IPS-15b (cell line): ENCODE measurements at regions not wholly inside any gene's neighbourhood (a gene's known extent, or its start where the extent isn't known, plus 50 kb on each side); places are given as distances from the start of the nearest gene placed in this dataset.

Source experiments
- H3K27me3 ChIP-seq: one replicate; pipeline ENCODE4 v1.6.1; 2013; ENCODE audit warnings: low read length; ENCODE audit not compliant: control insufficient read depth, insufficient read depth
- H3K36me3 ChIP-seq: one replicate; pipeline ENCODE4 v1.6.1; 2013; ENCODE audit warnings: low read length; ENCODE audit not compliant: control insufficient read depth, insufficient read depth
- H3K4me1 ChIP-seq: one replicate; pipeline ENCODE4 v1.6.1; 2013; ENCODE audit warnings: mild to moderate bottlenecking, low read length; ENCODE audit not compliant: control insufficient read depth, insufficient read depth
- H3K4me3 ChIP-seq: one replicate; pipeline ENCODE4 v1.5.1; 2013; ENCODE audit warnings: low read depth, low read length
- H3K9ac ChIP-seq: one replicate; pipeline ENCODE4 v1.6.1; 2013; ENCODE audit warnings: low read depth, mild to moderate bottlenecking, low read length
- H3K9me3 ChIP-seq: one replicate; pipeline ENCODE4 v1.6.1; 2013; ENCODE audit warnings: mild to moderate bottlenecking, low read length; ENCODE audit not compliant: control insufficient read depth, insufficient read depth

- Histone ChIP-seq H3K4me1 (no peaks in the 10 kb centered on the region), H3K9me3 (no peaks in the 10 kb centered on the region), H3K4me3 (no peak overlapping the region), H3K9ac (no peak overlapping the region), H3K36me3 (no peaks in the 10 kb centered on the region), H3K27me3 (no peaks in the 10 kb centered on the region)
These were observed 93.5 kb upstream of the ARHGAP20 start for GRCh38 chr11:110805756-110806155.

- Histone ChIP-seq H3K4me1 (no peaks in the 10 kb centered on the region), H3K9ac (no peak overlapping the region), H3K36me3 (no peaks in the 10 kb centered on the region), H3K27me3 (no peaks in the 10 kb centered on the region), H3K9me3 (no peaks in the 10 kb centered on the region), H3K4me3 (no peak overlapping the region)
These were observed 89.9 kb upstream of the ARHGAP20 start for GRCh38 chr11:110802162-110802561.

- no peaks in the 10 kb centered on the region for H3K27me3 ChIP-seq
- no peaks in the 10 kb centered on the region for H3K9me3 ChIP-seq
- H3K9ac ChIP-seq: no peak overlapping the region
- no peaks in the 10 kb centered on the region for H3K36me3 ChIP-seq
- H3K4me1 ChIP-seq: no peaks in the 10 kb centered on the region
- no peak overlapping the region for H3K4me3 ChIP-seq
These were observed 89.1 kb upstream of the ARHGAP20 start for GRCh38 chr11:110801328-110801727.

- no peak overlapping the region for H3K9ac ChIP-seq
- H3K4me1 ChIP-seq: no peaks in the 10 kb centered on the region
- H3K9me3 ChIP-seq: no peaks in the 10 kb centered on the region
- no peak overlapping the region for H3K4me3 ChIP-seq
- H3K27me3 ChIP-seq: no peaks in the 10 kb centered on the region
- H3K36me3 ChIP-seq: no peaks in the 10 kb centered on the region
These were observed 86.1 kb upstream of the ARHGAP20 start for GRCh38 chr11:110798201-110798900.

GRCh38 chr11:110797453-110797852, 85.2 kb upstream of the ARHGAP20 start:
- Histone ChIP-seq H3K36me3 (no peaks in the 10 kb centered on the region), H3K9me3 (no peaks in the 10 kb centered on the region), H3K4me1 (no peaks in the 10 kb centered on the region), H3K4me3 (no peak overlapping the region), H3K27me3 (no peaks in the 10 kb centered on the region), H3K9ac (no peak overlapping the region)

- Histone ChIP-seq H3K4me1 (no peaks in the 10 kb centered on the region), H3K9me3 (no peaks in the 10 kb centered on the region), H3K9ac (no peak overlapping the region), H3K36me3 (no peaks in the 10 kb centered on the region), H3K4me3 (no peak overlapping the region), H3K27me3 (no peaks in the 10 kb centered on the region)
These were observed 82.9 kb upstream of the ARHGAP20 start for GRCh38 chr11:110795112-110795624.

GRCh38 chr11:110793556-110793955, 81.3 kb upstream of the ARHGAP20 start:
- Histone ChIP-seq H3K36me3 (no peaks in the 10 kb centered on the region), H3K27me3 (no peaks in the 10 kb centered on the region), H3K4me1 (no peaks in the 10 kb centered on the region), H3K9ac (no peak overlapping the region), H3K9me3 (no peaks in the 10 kb centered on the region), H3K4me3 (no peak overlapping the region)

GRCh38 chr11:110791621-110792020, 79.4 kb upstream of the ARHGAP20 start:
- no peaks in the 10 kb centered on the region for H3K27me3 ChIP-seq
- no peaks in the 10 kb centered on the region for H3K9me3 ChIP-seq

GRCh38 chr11:110787680-110788079, 75.4 kb upstream of the ARHGAP20 start:
- H3K9ac ChIP-seq: no peak overlapping the region
- peaks cover 8% of the 10 kb centered on the region for H3K9me3 ChIP-seq
- H3K36me3 ChIP-seq: no peaks in the 10 kb centered on the region
- H3K4me3 ChIP-seq: no peak overlapping the region
- H3K4me1 ChIP-seq: no peaks in the 10 kb centered on the region
- H3K27me3 ChIP-seq: no peaks in the 10 kb centered on the region

More at GRCh38 chr11:110791621-110792020, 79.4 kb upstream of the ARHGAP20 start:
- no peaks in the 10 kb centered on the region for H3K36me3 ChIP-seq
- H3K9ac ChIP-seq: no peak overlapping the region
- no peaks in the 10 kb centered on the region for H3K4me1 ChIP-seq
- H3K4me3 ChIP-seq: no peak overlapping the region

GRCh38 chr11:110786226-110786902, 74.1 kb upstream of the ARHGAP20 start:
- Histone ChIP-seq H3K27me3 (no peaks in the 10 kb centered on the region), H3K36me3 (no peaks in the 10 kb centered on the region), H3K9ac (no peak overlapping the region), H3K4me1 (no peaks in the 10 kb centered on the region), H3K4me3 (no peak overlapping the region), H3K9me3 (peaks cover 8% of the 10 kb centered on the region)

GRCh38 chr11:110785398-110785797, 73.2 kb upstream of the ARHGAP20 start:
- H3K9ac ChIP-seq: no peak overlapping the region
- H3K27me3 ChIP-seq: no peaks in the 10 kb centered on the region
- no peaks in the 10 kb centered on the region for H3K36me3 ChIP-seq
- H3K4me3 ChIP-seq: no peak overlapping the region
- H3K4me1 ChIP-seq: no peaks in the 10 kb centered on the region
- H3K9me3 ChIP-seq: peaks cover 8% of the 10 kb centered on the region

GRCh38 chr11:110782616-110783015, 70.4 kb upstream of the ARHGAP20 start:
- Histone ChIP-seq H3K9ac (no peak overlapping the region), H3K4me3 (no peak overlapping the region), H3K36me3 (no peaks in the 10 kb centered on the region), H3K9me3 (peaks cover 8% of the 10 kb centered on the region), H3K4me1 (no peaks in the 10 kb centered on the region), H3K27me3 (no peaks in the 10 kb centered on the region)
